Muscle layer of duodenum (tissue), 2 donors: ENCODE measurements at regions not wholly inside any gene's neighbourhood (a gene's known extent, or its start where the extent isn't known, plus 50 kb on each side); places are given as distances from the start of the nearest gene placed in this dataset.

ENCODE experiments used
- H3K27ac ChIP-seq: one replicate; pipeline ENCODE4 v1.7.0; 2013; ENCODE audit warnings: mild to moderate bottlenecking, low read length
- H3K27me3 ChIP-seq: one replicate; pipeline ENCODE4 v1.7.0; 2013; ENCODE audit warnings: low read depth, mild to moderate bottlenecking, control low read depth, low read length
- H3K36me3 ChIP-seq, 2 donors: one replicate each; pipeline ENCODE4 v1.7.0; 2013; ENCODE audit warnings: low read length in 2 of 2, control low read depth in 1 of 2, mild to moderate bottlenecking in 1 of 2; ENCODE audit not compliant: insufficient read depth in 2 of 2, control insufficient read depth in 1 of 2
- H3K4me1 ChIP-seq, 2 donors: one replicate each; pipeline ENCODE4 v1.7.0; 2013; ENCODE audit warnings: low read length in 2 of 2, mild to moderate bottlenecking in 2 of 2, control low read depth in 1 of 2, moderate library complexity in 1 of 2; ENCODE audit not compliant: insufficient read depth in 2 of 2, control insufficient read depth in 1 of 2
- H3K4me3 ChIP-seq, 2 donors: one replicate each; pipeline ENCODE4 v1.7.0; 2013; ENCODE audit warnings: low read length in 2 of 2, low read depth in 1 of 2, mild to moderate bottlenecking in 1 of 2
- H3K9me3 ChIP-seq, 2 donors: one replicate each; pipeline ENCODE4 v1.7.0; 2013; ENCODE audit warnings: low read length in 2 of 2, control low read depth in 1 of 2, mild to moderate bottlenecking in 1 of 2; ENCODE audit not compliant: control insufficient read depth in 1 of 2
- donor health status: healthy.

DNA sequence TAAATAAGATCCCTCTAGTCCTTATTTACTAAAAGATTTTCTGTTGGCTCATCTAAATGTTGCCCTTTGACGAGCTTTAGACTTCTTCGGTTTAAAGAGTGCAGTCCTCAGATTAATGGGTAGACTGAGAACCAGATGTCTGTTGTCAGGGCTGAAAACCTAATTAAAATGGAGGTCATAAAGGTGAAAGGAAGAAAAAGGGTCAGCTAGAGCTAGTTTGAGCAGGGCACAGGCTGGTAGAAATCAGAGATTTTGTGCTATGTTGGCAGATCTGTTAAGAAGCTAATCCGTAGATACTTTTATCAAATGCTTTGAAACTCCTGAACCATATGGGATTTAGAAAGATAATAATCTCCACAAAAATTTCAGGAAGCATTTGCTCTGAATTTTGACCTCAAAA is 959.0 kb downstream of the PLA2G4A start:
- no peaks in the 10 kb centered on the region for H3K27me3 ChIP-seq
- H3K9me3 ChIP-seq = no peaks in the 10 kb centered on the region
- H3K27ac ChIP-seq = no peak overlapping the region
- no peaks in the 10 kb centered on the region for H3K4me1 ChIP-seq
- H3K4me3 ChIP-seq = no peak overlapping the region
- H3K36me3 ChIP-seq = no peaks in the 10 kb centered on the region

DNA sequence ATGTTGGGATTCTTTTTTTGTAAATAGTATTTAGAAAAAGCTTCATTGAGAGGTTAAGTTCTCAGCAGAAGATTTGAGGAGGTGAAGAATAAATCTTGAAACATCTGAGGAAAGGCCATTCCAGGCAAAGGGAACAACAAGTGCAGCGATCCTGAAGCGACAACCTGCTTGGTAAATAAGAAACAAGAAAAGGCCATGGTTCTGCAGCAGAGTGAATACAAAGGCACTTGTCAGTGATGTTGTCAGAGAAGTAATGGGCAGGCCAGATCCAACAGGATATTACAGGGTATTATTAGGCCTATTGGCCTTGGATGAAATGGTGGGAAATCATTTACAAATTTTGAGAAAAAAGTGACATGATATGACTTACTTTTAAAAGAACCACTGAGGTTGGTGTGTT is 960.0 kb downstream of the PLA2G4A start:
- Histone ChIP-seq H3K27me3 (no peaks in the 10 kb centered on the region), H3K4me1 (no peaks in the 10 kb centered on the region), H3K36me3 (no peaks in the 10 kb centered on the region), H3K27ac (no peak overlapping the region), H3K4me3 (no peak overlapping the region), H3K9me3 (no peaks in the 10 kb centered on the region)

DNA sequence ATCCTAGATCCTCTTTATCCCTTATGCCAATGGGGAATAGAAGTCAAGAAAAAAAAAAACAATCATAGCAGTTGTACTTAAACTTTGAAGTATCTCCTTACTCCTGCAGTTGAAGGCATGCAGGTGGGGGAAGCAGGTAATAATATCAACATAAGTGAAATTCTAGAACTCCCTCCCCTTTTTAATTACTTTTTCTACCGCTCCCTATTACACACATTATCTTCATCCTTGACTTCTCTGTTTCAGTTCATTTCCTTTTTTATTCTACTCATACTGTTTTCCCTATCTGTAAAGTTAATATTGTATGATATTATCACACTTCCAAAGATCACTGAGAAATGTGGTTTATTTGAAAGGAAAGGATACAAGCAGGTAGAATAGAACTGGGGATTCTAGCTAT is 962.0 kb downstream of the PLA2G4A start:
- H3K36me3 ChIP-seq = no peaks in the 10 kb centered on the region
- H3K4me3 ChIP-seq = no peak overlapping the region
- no peaks in the 10 kb centered on the region for H3K9me3 ChIP-seq
- H3K4me1 ChIP-seq = no peaks in the 10 kb centered on the region
- H3K27me3 ChIP-seq = no peaks in the 10 kb centered on the region
- H3K27ac ChIP-seq = no peak overlapping the region

DNA sequence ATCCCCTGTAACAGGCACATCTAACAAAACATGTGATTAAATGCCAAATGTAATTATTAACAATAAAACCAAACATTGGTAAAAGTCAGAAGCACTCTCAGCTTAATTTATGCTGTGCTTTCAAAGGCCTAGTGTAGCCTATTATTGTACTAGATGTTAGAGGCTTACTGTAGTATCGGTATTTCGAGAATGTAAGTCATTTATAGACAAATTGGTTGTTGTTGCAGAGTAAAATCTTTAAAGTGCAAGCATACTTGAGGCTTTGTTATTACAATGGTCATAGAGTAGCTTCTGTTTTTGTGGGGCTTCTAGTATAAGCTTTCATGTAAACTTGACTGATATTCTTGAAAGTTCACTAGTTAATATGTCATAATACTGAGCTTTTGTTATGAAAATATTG is 965.8 kb downstream of the PLA2G4A start:
- H3K27me3 ChIP-seq = no peaks in the 10 kb centered on the region
- no peaks in the 10 kb centered on the region for H3K9me3 ChIP-seq

DNA sequence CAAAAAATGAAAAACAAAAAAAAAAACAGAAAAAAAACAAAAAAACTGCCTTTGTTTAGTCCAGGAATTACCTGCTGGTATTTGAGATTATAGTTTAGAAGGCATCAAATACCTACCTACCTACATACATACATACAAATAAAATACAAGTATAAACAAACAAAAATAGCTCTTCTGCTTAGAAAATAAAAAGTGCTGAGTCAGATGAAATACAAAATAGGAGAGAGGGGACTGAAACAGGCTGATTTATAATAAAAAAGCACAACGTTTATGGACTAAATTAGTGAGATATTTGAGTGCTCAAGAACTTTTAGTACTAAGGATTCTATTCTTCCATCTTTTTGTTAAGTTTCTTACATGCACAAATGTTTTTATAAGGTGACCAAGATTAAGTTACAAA is 980.8 kb downstream of the PLA2G4A start:
- H3K4me3 ChIP-seq = no peak overlapping the region

More for the DNA sequence above, 965.8 kb downstream of the PLA2G4A start:
- Histone ChIP-seq H3K27ac (no peak overlapping the region), H3K4me1 (no peaks in the 10 kb centered on the region), H3K36me3 (no peaks in the 10 kb centered on the region), H3K4me3 (no peak overlapping the region)

DNA sequence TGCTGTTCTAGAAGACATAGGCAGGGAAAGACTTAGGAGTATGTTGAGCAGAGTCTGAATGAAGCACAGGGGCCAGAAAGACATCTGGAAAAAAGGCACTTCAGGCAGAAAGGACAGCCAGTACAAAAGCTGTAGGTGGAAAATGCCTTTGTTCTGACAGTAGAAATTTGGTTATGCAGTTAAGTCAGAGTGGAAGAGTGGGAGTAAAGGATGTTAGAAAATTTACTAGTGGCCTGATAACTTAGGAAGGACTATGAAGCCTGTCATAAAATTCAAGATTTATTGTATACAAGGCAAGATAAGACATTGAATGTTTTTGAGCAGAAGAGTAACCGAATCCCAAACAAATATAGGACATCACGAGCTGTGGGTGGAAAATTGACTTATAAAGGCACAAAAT is 987.9 kb downstream of the PLA2G4A start:
- no peaks in the 10 kb centered on the region for H3K36me3 ChIP-seq
- H3K27ac ChIP-seq = no peak overlapping the region
- no peaks in the 10 kb centered on the region for H3K4me1 ChIP-seq
- H3K4me3 ChIP-seq = no peak overlapping the region
- no peaks in the 10 kb centered on the region for H3K27me3 ChIP-seq
- no peaks in the 10 kb centered on the region for H3K9me3 ChIP-seq

More for the DNA sequence above, 980.8 kb downstream of the PLA2G4A start:
- Histone ChIP-seq H3K4me1 (no peaks in the 10 kb centered on the region), H3K27me3 (no peaks in the 10 kb centered on the region), H3K27ac (no peak overlapping the region), H3K36me3 (no peaks in the 10 kb centered on the region), H3K9me3 (peaks cover 0 to 5% of the 10 kb centered on the region in 2 donors)

DNA sequence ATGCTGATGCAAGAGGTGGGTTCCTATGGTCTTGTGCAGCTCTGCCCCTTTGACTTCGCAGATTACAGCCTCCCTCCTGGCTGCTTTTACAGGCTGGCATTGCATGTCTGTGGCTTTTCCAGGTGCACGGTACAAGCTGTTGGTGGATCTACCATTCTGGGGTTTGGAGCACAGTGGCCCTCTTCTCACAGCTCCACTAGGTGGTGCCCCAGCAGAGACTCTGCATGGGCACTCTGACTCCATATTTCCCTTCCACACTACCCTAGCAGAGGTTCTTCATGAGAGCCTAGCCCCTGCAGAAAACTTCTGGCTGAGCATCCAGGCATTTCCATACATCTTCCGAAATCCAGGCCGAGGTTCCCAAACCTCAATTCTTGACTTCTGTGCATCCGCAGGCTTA is 989.0 kb downstream of the PLA2G4A start:
- no peak overlapping the region for H3K27ac ChIP-seq
- H3K36me3 ChIP-seq = no peaks in the 10 kb centered on the region
- no peaks in the 10 kb centered on the region for H3K27me3 ChIP-seq
- H3K9me3 ChIP-seq = peaks cover 0 to 6% of the 10 kb centered on the region in 2 donors
- no peak overlapping the region for H3K4me3 ChIP-seq
- no peaks in the 10 kb centered on the region for H3K4me1 ChIP-seq

DNA sequence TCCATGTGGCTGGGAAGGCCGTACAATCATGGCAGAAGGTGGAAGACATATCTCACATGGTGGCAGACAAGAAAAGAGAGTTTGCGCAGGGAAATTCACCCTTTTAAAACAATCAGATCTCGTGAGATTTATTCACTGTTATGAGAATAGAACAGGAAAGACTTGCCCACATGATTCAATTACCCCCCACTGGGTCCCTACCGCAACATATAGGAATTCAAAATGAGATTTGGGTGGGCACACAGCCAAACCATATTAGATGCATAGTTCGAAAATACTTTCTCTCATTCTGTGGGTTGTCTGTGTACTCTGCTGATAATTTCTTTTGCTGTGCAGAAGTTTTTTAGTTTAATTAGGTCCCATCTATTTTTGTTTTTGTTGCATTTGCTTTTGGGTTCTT is 990.3 kb downstream of the PLA2G4A start:
- Histone ChIP-seq H3K27ac (no peak overlapping the region), H3K4me1 (no peaks in the 10 kb centered on the region)

DNA sequence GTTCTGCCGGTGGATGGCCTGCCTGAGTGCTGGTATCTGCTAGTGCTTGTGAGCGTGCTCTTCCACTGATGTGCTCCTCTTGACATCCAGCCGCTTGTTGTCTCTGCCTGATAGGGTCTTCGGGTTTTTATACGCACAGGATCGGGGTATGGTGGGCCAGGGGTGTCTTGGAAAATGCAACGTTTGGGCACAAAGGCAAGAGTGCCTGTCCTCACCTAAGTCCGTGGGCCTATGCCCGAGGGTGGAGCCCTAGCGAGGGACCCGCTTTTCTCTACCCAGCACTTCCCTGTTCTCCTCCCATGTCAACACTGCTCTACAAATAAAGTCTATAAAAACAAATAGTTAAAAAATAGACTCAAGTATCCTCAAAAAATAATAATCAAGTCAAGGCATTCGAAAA is 1007.8 kb downstream of the PLA2G4A start:
- peaks cover 0 to 3% of the 10 kb centered on the region in 2 donors for H3K9me3 ChIP-seq
- no peaks in the 10 kb centered on the region for H3K4me1 ChIP-seq
- no peaks in the 10 kb centered on the region for H3K36me3 ChIP-seq
- no peak overlapping the region for H3K27ac ChIP-seq
- H3K4me3 ChIP-seq = no peak overlapping the region
- H3K27me3 ChIP-seq = no peaks in the 10 kb centered on the region

More for the DNA sequence above, 990.3 kb downstream of the PLA2G4A start:
- H3K9me3 ChIP-seq = peaks cover 0 to 6% of the 10 kb centered on the region in 2 donors
- H3K36me3 ChIP-seq = no peaks in the 10 kb centered on the region
- no peak overlapping the region for H3K4me3 ChIP-seq
- H3K27me3 ChIP-seq = no peaks in the 10 kb centered on the region

DNA sequence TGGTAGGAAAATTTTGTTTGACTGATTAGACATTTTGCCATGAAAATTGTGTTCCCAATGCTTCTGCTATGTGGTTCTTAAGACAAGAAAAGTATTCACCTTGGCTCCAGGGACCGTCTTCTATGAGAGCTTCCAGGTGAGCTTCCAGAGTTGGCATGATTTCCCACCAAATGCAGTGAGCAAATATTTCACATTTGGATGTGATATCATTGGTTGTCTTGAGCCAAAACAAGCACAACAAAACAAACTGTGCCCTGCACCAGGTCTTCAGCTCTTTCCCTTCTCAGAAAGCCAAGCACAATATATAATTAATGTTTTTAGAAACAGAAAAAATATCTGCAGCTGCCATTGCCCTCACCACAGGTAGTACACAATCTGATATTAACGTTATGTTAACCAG is 1009.0 kb downstream of the PLA2G4A start:
- Histone ChIP-seq H3K36me3 (no peaks in the 10 kb centered on the region), H3K4me1 (no peaks in the 10 kb centered on the region), H3K9me3 (no peaks in the 10 kb centered on the region), H3K27me3 (no peaks in the 10 kb centered on the region), H3K4me3 (no peak overlapping the region), H3K27ac (no peak overlapping the region)

DNA sequence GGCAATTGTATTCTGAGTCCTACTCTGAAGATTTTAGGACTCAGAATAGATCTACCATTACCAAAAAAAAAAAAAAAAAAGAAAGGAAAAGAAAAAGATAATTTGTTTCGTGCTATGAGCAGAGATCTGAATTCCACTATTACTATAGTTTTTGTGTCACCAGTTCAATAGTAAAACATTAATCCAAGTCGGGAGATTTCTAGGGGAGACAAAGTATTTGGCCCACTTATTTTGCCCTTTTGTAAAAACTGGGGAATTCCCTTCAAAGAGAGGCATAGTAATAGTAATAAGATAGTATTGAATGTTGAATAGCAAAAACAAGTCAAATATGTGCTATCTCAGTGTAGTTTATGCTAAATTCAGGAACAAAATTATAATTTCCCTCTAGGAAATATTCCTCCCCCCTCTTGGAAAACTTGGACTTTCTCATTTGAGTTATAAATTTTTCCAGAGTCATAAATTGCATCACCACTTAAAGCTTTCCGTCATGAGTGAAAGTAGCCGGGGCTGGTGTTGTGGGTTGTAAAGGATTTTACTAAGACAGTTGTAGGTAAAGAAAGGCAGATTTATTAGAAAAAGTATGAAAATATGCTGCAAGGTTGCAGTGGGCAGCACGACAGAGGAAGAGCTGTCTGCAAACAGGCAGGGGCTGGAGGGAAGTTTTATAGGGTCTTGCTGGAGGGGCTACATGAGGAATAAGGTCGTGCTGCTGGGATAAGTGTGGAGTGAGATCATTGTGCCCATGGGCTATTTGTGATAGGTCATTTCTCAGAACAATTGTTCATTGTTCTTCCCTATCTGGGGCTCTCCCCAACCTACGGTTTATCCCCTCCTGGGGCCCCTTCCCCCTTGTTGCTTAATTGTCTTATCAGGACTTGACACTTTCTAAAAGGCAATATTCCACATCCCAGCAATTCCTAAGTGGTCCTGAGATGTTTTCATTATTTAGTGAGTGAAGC is 1009.9 kb downstream of the PLA2G4A start:
- H3K9me3 ChIP-seq = no peaks in the 10 kb centered on the region
- H3K36me3 ChIP-seq = no peaks in the 10 kb centered on the region
- H3K4me3 ChIP-seq = no peak overlapping the region
- H3K4me1 ChIP-seq = no peaks in the 10 kb centered on the region
- H3K27me3 ChIP-seq = no peaks in the 10 kb centered on the region
- H3K27ac ChIP-seq = no peak overlapping the region

DNA sequence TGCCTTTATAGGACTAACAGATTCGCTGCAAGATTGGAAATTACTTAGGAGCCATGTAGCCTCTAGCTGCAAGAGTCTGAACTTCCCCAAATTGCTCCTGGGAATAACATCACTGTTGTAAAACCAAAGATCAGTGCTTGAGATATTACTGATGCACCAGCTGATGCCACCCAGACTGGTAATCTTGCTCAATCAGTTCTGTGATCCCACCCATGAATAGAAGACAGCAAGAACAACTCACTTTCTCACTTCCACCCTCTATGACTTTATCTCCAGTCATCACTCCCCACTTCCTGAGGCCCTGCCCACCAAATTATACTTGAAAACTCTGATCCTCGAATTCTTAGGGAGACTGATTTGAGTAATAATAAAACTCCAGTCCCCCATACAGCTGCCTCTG is 1011.1 kb downstream of the PLA2G4A start:
- Histone ChIP-seq H3K4me3 (no peak overlapping the region), H3K9me3 (no peaks in the 10 kb centered on the region), H3K4me1 (no peaks in the 10 kb centered on the region), H3K27ac (no peak overlapping the region), H3K36me3 (no peaks in the 10 kb centered on the region), H3K27me3 (no peaks in the 10 kb centered on the region)
